ENCODE measurements at regions not wholly inside any gene's neighbourhood (a gene's known extent, or its start where the extent isn't known, plus 50 kb on each side); places are given as distances from the start of the nearest gene placed in this dataset.
"Not testable (repeated sequence)": the region's sequence is repeated elsewhere in the genome, so short reads cannot be mapped to it uniquely, and the experiment has no call there.

- Mint-ChIP-seq H3K27me3 (no peaks in the 10 kb centered on the region), H3K4me1 (ENCODE audit: low read depth) (no peaks in the 10 kb centered on the region), H3K36me3 (no peaks in the 10 kb centered on the region), H3K4me3 (no peak overlapping the region), H3K27ac (no peak overlapping the region), H3K9me3 (ENCODE audit: low read depth) (peaks cover 4% of the 10 kb centered on the region)
These were observed 448.0 kb downstream of the KCNT2 start for GRCh38 chr1:196160066-196160795.

GRCh38 chr1:196155586-196155985 is 452.7 kb downstream of the KCNT2 start:
- Mint-ChIP-seq H3K27ac (no peak overlapping the region), H3K4me1 (ENCODE audit: low read depth) (no peaks in the 10 kb centered on the region), H3K27me3 (no peaks in the 10 kb centered on the region), H3K4me3 (no peak overlapping the region), H3K36me3 (no peaks in the 10 kb centered on the region), H3K9me3 (ENCODE audit: low read depth) (no peaks in the 10 kb centered on the region)

- Mint-ChIP-seq H3K9me3 (ENCODE audit: low read depth) (no peaks in the 10 kb centered on the region), H3K27me3 (no peaks in the 10 kb centered on the region), H3K36me3 (no peaks in the 10 kb centered on the region), H3K4me1 (ENCODE audit: low read depth) (no peaks in the 10 kb centered on the region), H3K4me3 (no peak overlapping the region), H3K27ac (no peak overlapping the region)
These were observed 455.3 kb downstream of the KCNT2 start for GRCh38 chr1:196152975-196153374.

- Mint-ChIP-seq H3K27me3 (peaks cover 2% of the 10 kb centered on the region), H3K36me3 (no peaks in the 10 kb centered on the region), H3K4me3 (no peak overlapping the region), H3K4me1 (ENCODE audit: low read depth) (no peaks in the 10 kb centered on the region), H3K27ac (no peak overlapping the region), H3K9me3 (ENCODE audit: low read depth) (no peaks in the 10 kb centered on the region)
These were observed 456.2 kb downstream of the KCNT2 start for GRCh38 chr1:196152086-196152485.

- Mint-ChIP-seq H3K36me3 (no peaks in the 10 kb centered on the region), H3K4me1 (ENCODE audit: low read depth) (no peaks in the 10 kb centered on the region), H3K27ac (no peak overlapping the region), H3K4me3 (no peak overlapping the region), H3K27me3 (peaks cover 2% of the 10 kb centered on the region), H3K9me3 (ENCODE audit: low read depth) (no peaks in the 10 kb centered on the region)
These were observed 459.8 kb downstream of the KCNT2 start for GRCh38 chr1:196148367-196148970.

GRCh38 chr1:196147530-196147929 is 460.7 kb downstream of the KCNT2 start:
- Mint-ChIP-seq H3K27ac (no peak overlapping the region), H3K4me3 (no peak overlapping the region), H3K36me3 (no peaks in the 10 kb centered on the region), H3K4me1 (ENCODE audit: low read depth) (no peaks in the 10 kb centered on the region), H3K27me3 (peaks cover 2% of the 10 kb centered on the region), H3K9me3 (ENCODE audit: low read depth) (no peaks in the 10 kb centered on the region)

GRCh38 chr1:196145151-196145550 is 463.1 kb downstream of the KCNT2 start:
- H3K4me1 Mint-ChIP-seq (ENCODE audit: low read depth); H3K27ac Mint-ChIP-seq; H3K36me3 Mint-ChIP-seq; H3K9me3 Mint-ChIP-seq (ENCODE audit: low read depth); H3K4me3 Mint-ChIP-seq; H3K27me3 Mint-ChIP-seq: not testable (repeated sequence)

- Mint-ChIP-seq H3K4me1 (ENCODE audit: low read depth) (no peaks in the 10 kb centered on the region), H3K27me3 (peaks cover 2% of the 10 kb centered on the region), H3K4me3 (no peak overlapping the region), H3K27ac (no peak overlapping the region), H3K36me3 (no peaks in the 10 kb centered on the region), H3K9me3 (ENCODE audit: low read depth) (no peaks in the 10 kb centered on the region)
These were observed 463.7 kb downstream of the KCNT2 start for GRCh38 chr1:196144588-196144987.

GRCh38 chr1:196143602-196144342 is 464.5 kb downstream of the KCNT2 start:
- no peaks in the 10 kb centered on the region for H3K36me3 Mint-ChIP-seq
- no peak overlapping the region for H3K4me3 Mint-ChIP-seq
- H3K9me3 Mint-ChIP-seq (ENCODE audit: low read depth) = no peaks in the 10 kb centered on the region
- H3K27ac Mint-ChIP-seq = no peak overlapping the region
- no peaks in the 10 kb centered on the region for H3K4me1 Mint-ChIP-seq (ENCODE audit: low read depth)
- H3K27me3 Mint-ChIP-seq = peaks cover 2% of the 10 kb centered on the region

GRCh38 chr1:196142111-196142640 is 466.1 kb downstream of the KCNT2 start:
- no peak overlapping the region for H3K27ac Mint-ChIP-seq
- no peak overlapping the region for H3K4me3 Mint-ChIP-seq
- no peaks in the 10 kb centered on the region for H3K4me1 Mint-ChIP-seq (ENCODE audit: low read depth)
- no peaks in the 10 kb centered on the region for H3K36me3 Mint-ChIP-seq
- no peaks in the 10 kb centered on the region for H3K27me3 Mint-ChIP-seq
- H3K9me3 Mint-ChIP-seq (ENCODE audit: low read depth) = no peaks in the 10 kb centered on the region

- Mint-ChIP-seq H3K27me3 (no peaks in the 10 kb centered on the region), H3K4me3 (no peak overlapping the region), H3K27ac (no peak overlapping the region), H3K36me3 (no peaks in the 10 kb centered on the region), H3K9me3 (ENCODE audit: low read depth) (no peaks in the 10 kb centered on the region), H3K4me1 (ENCODE audit: low read depth) (no peaks in the 10 kb centered on the region)
These were observed 471.8 kb downstream of the KCNT2 start for GRCh38 chr1:196136396-196136795.

GRCh38 chr1:196131691-196132090 is 476.5 kb downstream of the KCNT2 start:
- no peak overlapping the region for H3K27ac Mint-ChIP-seq
- no peak overlapping the region for H3K4me3 Mint-ChIP-seq
- H3K9me3 Mint-ChIP-seq (ENCODE audit: low read depth) = peaks cover under 1% of the 10 kb centered on the region
- H3K27me3 Mint-ChIP-seq = no peaks in the 10 kb centered on the region
- no peaks in the 10 kb centered on the region for H3K36me3 Mint-ChIP-seq
- no peaks in the 10 kb centered on the region for H3K4me1 Mint-ChIP-seq (ENCODE audit: low read depth)

GRCh38 chr1:196128835-196129234 is 479.4 kb downstream of the KCNT2 start:
- no peaks in the 10 kb centered on the region for H3K36me3 Mint-ChIP-seq
- H3K4me1 Mint-ChIP-seq (ENCODE audit: low read depth) = no peaks in the 10 kb centered on the region
- H3K27ac Mint-ChIP-seq = no peak overlapping the region
- H3K27me3 Mint-ChIP-seq = peaks cover 3% of the 10 kb centered on the region
- peaks cover 5% of the 10 kb centered on the region for H3K9me3 Mint-ChIP-seq (ENCODE audit: low read depth)
- H3K4me3 Mint-ChIP-seq = no peak overlapping the region

- Mint-ChIP-seq H3K4me3 (no peak overlapping the region), H3K9me3 (ENCODE audit: low read depth) (peaks cover 4% of the 10 kb centered on the region), H3K27me3 (peaks cover 3% of the 10 kb centered on the region), H3K4me1 (ENCODE audit: low read depth) (no peaks in the 10 kb centered on the region), H3K36me3 (no peaks in the 10 kb centered on the region), H3K27ac (no peak overlapping the region)
These were observed 487.1 kb downstream of the KCNT2 start for GRCh38 chr1:196121181-196121580.

GRCh38 chr1:196115646-196116045 is 492.6 kb downstream of the KCNT2 start:
- Mint-ChIP-seq H3K4me3 (no peak overlapping the region), H3K36me3 (no peaks in the 10 kb centered on the region), H3K27me3 (peaks cover 3% of the 10 kb centered on the region), H3K9me3 (ENCODE audit: low read depth) (peaks cover 4% of the 10 kb centered on the region), H3K4me1 (ENCODE audit: low read depth) (no peaks in the 10 kb centered on the region), H3K27ac (no peak overlapping the region)

Measured in activated naive CD8-positive, alpha-beta T cell (primary cell).